ENCODE measurements at regions not wholly inside any gene's neighbourhood (a gene's known extent, or its start where the extent isn't known, plus 50 kb on each side); places are given as distances from the start of the nearest gene placed in this dataset.
"Not testable (repeated sequence)": the region's sequence is repeated elsewhere in the genome, so short reads cannot be mapped to it uniquely, and the experiment has no call there.

DNA sequence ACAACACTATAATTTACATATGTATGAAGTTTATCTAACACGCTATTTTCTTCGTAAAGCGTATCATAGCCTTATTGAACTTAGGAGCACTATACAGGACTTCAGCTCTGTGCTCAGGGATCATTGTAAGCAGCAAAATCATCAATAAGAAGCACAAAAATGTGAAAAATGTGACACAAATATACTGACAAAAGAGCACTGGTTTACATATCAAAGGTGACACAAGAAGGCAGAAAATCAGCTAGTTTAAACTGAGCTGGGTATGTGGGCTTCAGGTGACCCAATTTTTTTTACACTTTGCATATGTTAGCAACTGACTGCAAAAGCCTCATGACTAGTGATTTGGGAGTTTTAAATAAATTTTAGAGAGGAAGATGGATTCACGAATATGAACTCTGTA lies 215.2 kb upstream of the CHORDC1 start:
- no peaks in the 10 kb centered on the region for H3K36me3 ChIP-seq (ENCODE audit: control insufficient read depth in 5 of 5, insufficient read depth in 5 of 5, low read length in 5 of 5)
- no peaks in the 10 kb centered on the region for H3K27me3 ChIP-seq (ENCODE audit: control insufficient read depth in 5 of 5, insufficient read depth in 4 of 5, low read length in 5 of 5)
- H3K27ac ChIP-seq (ENCODE audit: low read depth, low read length), result no peak overlapping the region
- H3K4me1 ChIP-seq (ENCODE audit: control insufficient read depth in 5 of 5, insufficient read depth in 5 of 5, low read length in 5 of 5), result peaks cover 0 to 12% (median 0%) of the 10 kb centered on the region in 5 donors
- no peaks in the 10 kb centered on the region for H3K9me3 ChIP-seq (ENCODE audit: control insufficient read depth in 5 of 5, low read length in 5 of 5)
- H3K4me3 ChIP-seq (ENCODE audit: low read depth in 1 of 5, low read length in 5 of 5), result no peak overlapping the region
- no peak overlapping the region for H3K9ac ChIP-seq (ENCODE audit: low read length in 5 of 5)

DNA sequence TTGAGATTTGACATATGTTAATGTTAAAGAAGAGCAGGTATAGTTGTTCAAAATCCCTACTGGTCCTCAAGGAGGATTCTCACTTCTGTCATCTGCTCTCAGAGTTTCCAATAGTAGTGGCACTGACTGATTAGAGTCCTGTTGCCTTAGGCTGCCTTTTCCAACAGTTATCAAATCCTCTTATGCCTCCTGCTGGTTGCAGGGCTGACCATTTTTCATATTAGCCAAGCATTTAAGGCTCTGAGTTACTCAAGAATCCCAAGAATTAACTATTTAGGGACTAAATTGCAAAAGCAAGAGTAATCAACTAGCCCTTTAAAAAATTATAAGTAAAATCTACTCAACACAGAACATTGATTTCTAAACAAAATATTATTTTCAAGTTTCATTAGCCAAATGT lies 212.0 kb upstream of the CHORDC1 start:
- Histone ChIP-seq H3K27ac (ENCODE audit: low read depth, low read length) (no peak overlapping the region), H3K4me3 (ENCODE audit: low read depth in 1 of 5, low read length in 5 of 5) (no peak overlapping the region), H3K9me3 (ENCODE audit: control insufficient read depth in 5 of 5, low read length in 5 of 5) (no peaks in the 10 kb centered on the region), H3K36me3 (ENCODE audit: control insufficient read depth in 5 of 5, insufficient read depth in 5 of 5, low read length in 5 of 5) (no peaks in the 10 kb centered on the region), H3K27me3 (ENCODE audit: control insufficient read depth in 5 of 5, insufficient read depth in 4 of 5, low read length in 5 of 5) (no peaks in the 10 kb centered on the region), H3K4me1 (ENCODE audit: control insufficient read depth in 5 of 5, insufficient read depth in 5 of 5, low read length in 5 of 5) (peaks cover 0 to 12% (median 0%) of the 10 kb centered on the region in 5 donors), H3K9ac (ENCODE audit: low read length in 5 of 5) (no peak overlapping the region)

DNA sequence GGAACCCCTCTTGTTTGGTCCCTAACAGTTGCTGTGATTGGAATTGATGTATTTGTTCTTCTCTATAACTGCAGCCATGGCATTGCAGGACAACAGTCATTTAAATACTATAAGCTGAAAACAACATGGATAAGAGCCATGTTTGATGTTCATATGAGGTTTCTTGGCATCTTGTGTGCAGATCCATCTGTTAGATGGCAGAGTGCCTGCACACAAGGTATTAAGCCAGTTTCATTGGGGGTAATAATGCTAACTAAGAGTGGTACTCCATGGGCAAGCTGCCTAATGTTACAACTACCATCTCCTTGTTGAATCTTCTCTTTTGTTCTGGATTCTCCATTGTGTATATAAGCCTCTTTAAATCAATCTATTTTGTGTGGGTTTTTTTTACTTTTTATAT lies 206.0 kb upstream of the CHORDC1 start:
- no peaks in the 10 kb centered on the region for H3K9me3 ChIP-seq (ENCODE audit: control insufficient read depth in 5 of 5, low read length in 5 of 5)
- no peaks in the 10 kb centered on the region for H3K27me3 ChIP-seq (ENCODE audit: control insufficient read depth in 5 of 5, insufficient read depth in 4 of 5, low read length in 5 of 5)
- no peak overlapping the region for H3K27ac ChIP-seq (ENCODE audit: low read depth, low read length)
- H3K36me3 ChIP-seq (ENCODE audit: control insufficient read depth in 5 of 5, insufficient read depth in 5 of 5, low read length in 5 of 5), result no peaks in the 10 kb centered on the region
- peaks cover 0 to 2% (median 0%) of the 10 kb centered on the region in 5 donors for H3K4me1 ChIP-seq (ENCODE audit: control insufficient read depth in 5 of 5, insufficient read depth in 5 of 5, low read length in 5 of 5)
- no peak overlapping the region for H3K4me3 ChIP-seq (ENCODE audit: low read depth in 1 of 5, low read length in 5 of 5)
- H3K9ac ChIP-seq (ENCODE audit: low read length in 5 of 5), result no peak overlapping the region

DNA sequence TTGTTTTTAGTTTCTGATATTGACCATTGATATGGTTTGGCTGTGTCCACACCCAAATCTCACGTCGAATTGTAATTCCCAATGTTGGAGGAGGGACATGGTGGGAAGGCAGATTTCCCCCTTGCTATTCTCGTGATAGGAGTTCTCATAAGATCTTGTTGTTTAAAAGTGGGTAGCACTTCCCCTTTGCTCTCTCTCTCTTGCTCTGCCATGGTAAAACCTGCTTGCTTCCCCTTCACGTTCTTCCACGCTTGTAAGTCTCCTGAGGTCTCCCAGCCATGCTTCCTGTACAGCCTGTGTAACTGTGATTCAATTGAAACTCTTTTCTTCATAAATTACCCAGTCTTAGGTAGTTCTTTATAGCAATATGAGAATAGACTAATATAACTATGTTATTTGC lies 203.6 kb upstream of the CHORDC1 start:
- Histone ChIP-seq H3K27ac (ENCODE audit: low read depth, low read length) (no peak overlapping the region), H3K36me3 (ENCODE audit: control insufficient read depth in 5 of 5, insufficient read depth in 5 of 5, low read length in 5 of 5) (no peaks in the 10 kb centered on the region), H3K9ac (ENCODE audit: low read length in 5 of 5) (no peak overlapping the region), H3K9me3 (ENCODE audit: control insufficient read depth in 5 of 5, low read length in 5 of 5) (no peaks in the 10 kb centered on the region), H3K4me3 (ENCODE audit: low read depth in 1 of 5, low read length in 5 of 5) (no peak overlapping the region), H3K27me3 (ENCODE audit: control insufficient read depth in 5 of 5, insufficient read depth in 4 of 5, low read length in 5 of 5) (no peaks in the 10 kb centered on the region), H3K4me1 (ENCODE audit: control insufficient read depth in 5 of 5, insufficient read depth in 5 of 5, low read length in 5 of 5) (peaks cover 0 to 3% (median 0%) of the 10 kb centered on the region in 5 donors)

DNA sequence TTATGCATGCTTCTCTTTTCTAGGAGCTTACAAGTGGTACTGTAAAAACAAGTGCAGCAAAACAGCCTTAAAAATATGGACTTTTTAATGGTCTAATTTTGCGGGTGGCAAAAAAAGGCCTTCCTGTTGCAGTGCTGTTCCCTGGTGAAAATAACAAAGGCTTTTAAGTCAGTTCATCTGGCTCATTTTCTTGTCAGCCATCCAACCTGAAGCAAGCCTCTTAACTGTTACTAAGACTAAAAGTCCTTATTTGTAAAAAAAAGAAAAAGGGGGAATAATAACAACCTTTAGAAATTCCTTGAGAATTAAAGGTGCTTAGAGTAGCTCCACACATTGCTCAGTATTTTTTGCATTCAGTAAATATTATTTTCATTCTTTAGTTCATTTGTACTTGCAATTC lies 200.5 kb upstream of the CHORDC1 start:
- no peak overlapping the region for H3K27ac ChIP-seq (ENCODE audit: low read depth, low read length)
- H3K4me1 ChIP-seq (ENCODE audit: control insufficient read depth in 5 of 5, insufficient read depth in 5 of 5, low read length in 5 of 5), result peaks cover 0 to 3% (median 0%) of the 10 kb centered on the region in 5 donors
- no peaks in the 10 kb centered on the region for H3K36me3 ChIP-seq (ENCODE audit: control insufficient read depth in 5 of 5, insufficient read depth in 5 of 5, low read length in 5 of 5)
- no peaks in the 10 kb centered on the region for H3K27me3 ChIP-seq (ENCODE audit: control insufficient read depth in 5 of 5, insufficient read depth in 4 of 5, low read length in 5 of 5)
- H3K9ac ChIP-seq (ENCODE audit: low read length in 5 of 5), result no peak overlapping the region
- no peaks in the 10 kb centered on the region for H3K9me3 ChIP-seq (ENCODE audit: control insufficient read depth in 5 of 5, low read length in 5 of 5)
- H3K4me3 ChIP-seq (ENCODE audit: low read depth in 1 of 5, low read length in 5 of 5), result no peak overlapping the region

DNA sequence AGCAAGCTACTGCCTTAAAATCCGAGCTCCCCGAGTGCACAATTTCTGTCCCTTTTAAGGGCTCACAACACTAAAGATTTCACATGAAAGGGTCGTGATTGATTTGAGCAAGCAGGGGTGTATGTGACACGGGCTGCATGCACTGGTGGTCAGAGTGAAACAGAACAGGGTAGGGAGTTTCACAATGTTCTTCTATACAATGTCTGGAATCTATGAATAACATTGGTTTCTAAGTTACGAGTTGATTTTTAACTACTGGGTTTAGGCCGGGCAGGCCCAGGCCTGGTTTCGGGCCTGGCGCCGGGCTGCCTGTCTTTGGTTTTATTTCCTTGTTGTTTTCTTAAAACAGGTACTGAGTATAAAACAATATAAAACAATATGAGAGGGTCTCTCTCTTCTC lies 199.9 kb upstream of the CHORDC1 start:
- not testable (repeated sequence) for H3K36me3 ChIP-seq (ENCODE audit: control insufficient read depth in 5 of 5, insufficient read depth in 5 of 5, low read length in 5 of 5); H3K4me1 ChIP-seq (ENCODE audit: control insufficient read depth in 5 of 5, insufficient read depth in 5 of 5, low read length in 5 of 5); H3K4me3 ChIP-seq (ENCODE audit: low read depth in 1 of 5, low read length in 5 of 5); H3K27ac ChIP-seq (ENCODE audit: low read depth, low read length); H3K27me3 ChIP-seq (ENCODE audit: control insufficient read depth in 5 of 5, insufficient read depth in 4 of 5, low read length in 5 of 5); H3K9me3 ChIP-seq (ENCODE audit: control insufficient read depth in 5 of 5, low read length in 5 of 5); H3K9ac ChIP-seq (ENCODE audit: low read length in 5 of 5)

DNA sequence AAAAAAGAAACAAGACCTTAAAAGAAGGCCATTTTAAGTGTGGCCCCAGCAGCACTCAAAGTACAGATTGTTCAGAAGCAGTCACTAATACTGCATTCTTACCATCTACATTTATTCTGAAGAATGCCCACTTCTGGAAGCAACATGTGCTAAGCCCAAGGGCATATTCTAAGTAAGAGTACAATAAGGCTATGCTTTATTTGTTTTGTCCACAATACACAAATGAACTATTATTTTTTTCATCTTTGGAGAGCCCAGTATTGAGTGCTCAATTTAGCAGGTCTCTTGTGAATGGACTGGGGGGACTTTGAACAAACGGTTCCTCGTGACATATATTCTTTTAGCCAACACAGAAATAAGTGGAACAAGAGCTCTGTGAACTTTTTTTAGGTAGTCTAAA lies 191.4 kb upstream of the CHORDC1 start:
- Histone ChIP-seq H3K4me1 (ENCODE audit: control insufficient read depth in 5 of 5, insufficient read depth in 5 of 5, low read length in 5 of 5) (no peaks in the 10 kb centered on the region), H3K4me3 (ENCODE audit: low read depth in 1 of 5, low read length in 5 of 5) (no peak overlapping the region), H3K27me3 (ENCODE audit: control insufficient read depth in 5 of 5, insufficient read depth in 4 of 5, low read length in 5 of 5) (no peaks in the 10 kb centered on the region), H3K27ac (ENCODE audit: low read depth, low read length) (no peak overlapping the region), H3K36me3 (ENCODE audit: control insufficient read depth in 5 of 5, insufficient read depth in 5 of 5, low read length in 5 of 5) (no peaks in the 10 kb centered on the region), H3K9me3 (ENCODE audit: control insufficient read depth in 5 of 5, low read length in 5 of 5) (no peaks in the 10 kb centered on the region), H3K9ac (ENCODE audit: low read length in 5 of 5) (no peak overlapping the region)

DNA sequence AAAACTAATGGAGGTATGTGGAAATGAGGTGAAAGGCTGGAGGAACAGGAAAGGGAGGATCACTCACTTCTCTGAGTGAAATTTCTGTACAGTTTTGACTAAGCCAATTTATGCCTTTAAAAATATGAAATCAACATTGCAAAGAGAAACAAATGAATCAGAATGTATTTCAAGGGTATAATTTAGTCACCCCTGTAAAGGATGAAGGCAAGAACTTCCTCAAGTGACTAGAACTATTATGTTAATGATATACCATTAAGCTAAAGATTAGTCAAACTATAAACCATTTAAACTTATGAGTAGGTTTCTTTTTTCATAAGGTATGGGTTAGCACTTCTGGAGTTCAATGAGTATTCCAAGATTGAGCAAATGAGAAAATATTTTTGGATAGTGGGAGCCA lies 184.5 kb upstream of the CHORDC1 start:
- Histone ChIP-seq H3K36me3 (ENCODE audit: control insufficient read depth in 5 of 5, insufficient read depth in 5 of 5, low read length in 5 of 5) (no peaks in the 10 kb centered on the region), H3K27me3 (ENCODE audit: control insufficient read depth in 5 of 5, insufficient read depth in 4 of 5, low read length in 5 of 5) (no peaks in the 10 kb centered on the region), H3K9me3 (ENCODE audit: control insufficient read depth in 5 of 5, low read length in 5 of 5) (no peaks in the 10 kb centered on the region), H3K9ac (ENCODE audit: low read length in 5 of 5) (no peak overlapping the region), H3K4me3 (ENCODE audit: low read depth in 1 of 5, low read length in 5 of 5) (no peak overlapping the region), H3K27ac (ENCODE audit: low read depth, low read length) (no peak overlapping the region), H3K4me1 (ENCODE audit: control insufficient read depth in 5 of 5, insufficient read depth in 5 of 5, low read length in 5 of 5) (no peaks in the 10 kb centered on the region)

DNA sequence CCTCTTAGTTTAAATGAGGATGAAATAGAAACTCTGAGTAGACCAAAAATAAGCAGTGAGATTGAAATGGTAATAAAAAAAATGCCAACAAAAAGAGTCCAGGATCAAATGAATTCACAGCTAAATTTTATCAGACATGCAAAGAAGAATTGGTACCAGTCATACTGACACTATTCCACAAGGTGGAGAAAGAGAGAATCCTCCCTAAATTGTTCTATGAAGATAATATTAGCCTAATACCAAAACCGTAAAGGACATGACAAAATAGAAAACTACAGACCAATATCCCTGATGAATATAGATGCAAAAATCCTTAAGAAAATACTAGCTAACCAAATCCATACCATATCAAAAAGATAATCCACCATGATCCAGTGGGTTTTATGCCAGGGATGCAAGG lies 169.8 kb upstream of the CHORDC1 start:
- Histone ChIP-seq H3K27ac (ENCODE audit: low read depth, low read length) (no peak overlapping the region), H3K9me3 (ENCODE audit: control insufficient read depth in 5 of 5, low read length in 5 of 5) (no peaks in the 10 kb centered on the region), H3K36me3 (ENCODE audit: control insufficient read depth in 5 of 5, insufficient read depth in 5 of 5, low read length in 5 of 5) (no peaks in the 10 kb centered on the region), H3K27me3 (ENCODE audit: control insufficient read depth in 5 of 5, insufficient read depth in 4 of 5, low read length in 5 of 5) (no peaks in the 10 kb centered on the region), H3K9ac (ENCODE audit: low read length in 5 of 5) (no peak overlapping the region), H3K4me1 (ENCODE audit: control insufficient read depth in 5 of 5, insufficient read depth in 5 of 5, low read length in 5 of 5) (no peaks in the 10 kb centered on the region), H3K4me3 (ENCODE audit: low read depth in 1 of 5, low read length in 5 of 5) (no peak overlapping the region)

DNA sequence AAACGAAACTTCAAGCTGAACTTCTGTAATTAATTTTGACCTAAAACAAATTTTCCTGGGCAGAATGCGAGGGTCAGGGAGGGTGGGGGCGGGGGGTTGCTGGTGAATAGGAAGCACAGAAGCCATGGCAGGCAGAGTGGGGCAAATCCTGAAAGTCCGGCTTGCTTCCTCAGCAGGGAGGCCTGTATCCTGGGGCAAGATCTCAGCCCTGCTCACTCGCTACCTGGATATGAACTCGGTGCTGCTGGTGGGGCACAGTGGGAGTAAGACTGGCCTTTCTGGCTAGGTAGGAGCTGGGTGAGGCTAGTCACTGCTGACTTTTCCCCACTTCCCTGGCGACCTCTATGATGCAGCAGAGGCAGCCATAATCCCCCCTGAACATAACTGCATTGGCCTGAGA lies 168.9 kb upstream of the CHORDC1 start:
- Histone ChIP-seq H3K36me3 (ENCODE audit: control insufficient read depth in 5 of 5, insufficient read depth in 5 of 5, low read length in 5 of 5) (no peaks in the 10 kb centered on the region), H3K4me3 (ENCODE audit: low read depth in 1 of 5, low read length in 5 of 5) (no peak overlapping the region), H3K4me1 (ENCODE audit: control insufficient read depth in 5 of 5, insufficient read depth in 5 of 5, low read length in 5 of 5) (no peaks in the 10 kb centered on the region), H3K27ac (ENCODE audit: low read depth, low read length) (no peak overlapping the region), H3K27me3 (ENCODE audit: control insufficient read depth in 5 of 5, insufficient read depth in 4 of 5, low read length in 5 of 5) (no peaks in the 10 kb centered on the region), H3K9me3 (ENCODE audit: control insufficient read depth in 5 of 5, low read length in 5 of 5) (no peaks in the 10 kb centered on the region), H3K9ac (ENCODE audit: low read length in 5 of 5) (no peak overlapping the region)

DNA sequence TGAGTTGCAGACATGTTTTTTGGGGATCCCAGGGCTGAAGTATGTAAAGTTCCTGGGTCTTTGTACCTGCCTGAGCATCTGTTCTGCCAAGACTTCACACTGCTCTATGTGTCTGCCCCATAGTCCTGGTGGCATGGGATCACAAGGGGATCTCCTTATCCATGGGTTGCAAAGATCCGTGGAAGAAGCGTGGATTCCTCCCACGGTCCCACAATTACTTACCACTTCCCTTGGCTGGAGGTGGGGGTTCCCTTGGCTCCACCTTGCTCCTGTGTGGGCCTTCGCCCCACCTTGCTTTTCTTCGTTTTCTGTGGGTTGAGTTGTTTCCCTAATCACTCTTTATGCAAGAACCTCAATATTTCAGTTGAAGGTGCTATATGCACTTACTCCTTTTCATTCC lies 157.4 kb upstream of the CHORDC1 start:
- Histone ChIP-seq H3K9ac (ENCODE audit: low read length in 5 of 5) (no peak overlapping the region), H3K4me1 (ENCODE audit: control insufficient read depth in 5 of 5, insufficient read depth in 5 of 5, low read length in 5 of 5) (no peaks in the 10 kb centered on the region), H3K36me3 (ENCODE audit: control insufficient read depth in 5 of 5, insufficient read depth in 5 of 5, low read length in 5 of 5) (no peaks in the 10 kb centered on the region), H3K4me3 (ENCODE audit: low read depth in 1 of 5, low read length in 5 of 5) (no peak overlapping the region), H3K9me3 (ENCODE audit: control insufficient read depth in 5 of 5, low read length in 5 of 5) (no peaks in the 10 kb centered on the region), H3K27me3 (ENCODE audit: control insufficient read depth in 5 of 5, insufficient read depth in 4 of 5, low read length in 5 of 5) (no peaks in the 10 kb centered on the region), H3K27ac (ENCODE audit: low read depth, low read length) (no peak overlapping the region)
